Gastroesophageal sphincter (tissue), 4 donors: ENCODE measurements at regions not wholly inside any gene's neighbourhood (a gene's known extent, or its start where the extent isn't known, plus 50 kb on each side); places are given as distances from the start of the nearest gene placed in this dataset.

Source experiments
- ATAC-seq: fragments of 150-250 bp; one replicate; pipeline ENCODE4 v1.9.1; 2016; ENCODE audit warnings: mild to moderate bottlenecking, moderate library complexity
- H3K27ac ChIP-seq, 4 donors: fragments of 200-600 bp; sonication (generic) in 3 of 4; 1 replicate in 3 of 4; 2 replicates in 1 of 4; pipeline ENCODE4 v1.5.1; 2016 to 2019
- H3K27me3 ChIP-seq: fragments of 200-600 bp; sonication (generic); one replicate; pipeline ENCODE4 v1.5.1; 2019
- H3K36me3 ChIP-seq, 2 donors: fragments of 200-600 bp; sonication (generic); one replicate each; pipeline ENCODE4 v1.5.1; 2019; ENCODE audit warnings: control low read depth in 1 of 2
- H3K4me1 ChIP-seq, 3 donors: fragments of 200-600 bp; sonication (generic); 1 replicate in 2 of 3; 2 replicates in 1 of 3; pipeline ENCODE4 v1.5.1; 2016 to 2019; ENCODE audit warnings: control low read depth in 2 of 3
- H3K4me3 ChIP-seq, 2 donors: fragments of 200-600 bp; sonication (generic); one replicate each; pipeline ENCODE4 v1.5.1; 2019; ENCODE audit warnings: mild to moderate bottlenecking in 1 of 2, moderate library complexity in 1 of 2
- H3K9me3 ChIP-seq, 3 donors: fragments of 200-600 bp; sonication (generic); one replicate each; pipeline ENCODE4 v1.5.1; 2017 to 2019; ENCODE audit warnings: control low read depth in 2 of 3
- CTCF ChIP-seq, 4 experiments: fragments of 200-600 bp in 2 of 4; fragments of 450-650 bp in 2 of 4; sonication (generic) in 1 of 4; IDR thresholded peaks; one replicate each; pipeline ENCODE4 v1.5.1; 2017 to 2019; ENCODE audit warnings: antibody characterized with exemption in 4 of 4, mild to moderate bottlenecking in 2 of 4, moderate library complexity in 2 of 4
- EP300 ChIP-seq: sonication (generic); formaldehyde crosslinking; IDR thresholded peaks from one replicate; pipeline ENCODE4 v1.6.1; 2017; ENCODE audit warnings: antibody characterized with exemption, mild to moderate bottlenecking
- POLR2A ChIP-seq, 2 donors: fragments of 450-650 bp; IDR thresholded peaks; one replicate each; pipeline ENCODE4 v1.6.1; 2017; ENCODE audit warnings: antibody characterized with exemption in 2 of 2, mild to moderate bottlenecking in 2 of 2, moderate library complexity in 1 of 2
- POLR2AphosphoS5 ChIP-seq: sonication (generic); formaldehyde crosslinking; IDR thresholded peaks from one replicate; pipeline ENCODE4 v1.6.1; 2017; ENCODE audit warnings: antibody characterized with exemption
- WGBS, 2 donors: methylation state at CpG; one replicate each; pipeline ENCODE4 v1.1.5; 2018; ENCODE audit warnings: low coverage in 1 of 2; 5-methylcytosine and 5-hydroxymethylcytosine counted together

- TF ChIP-seq POLR2AphosphoS5 (no peak), POLR2A (IDR thresholded peaks at IDR 0.05) (no peak), EP300 (no peak), CTCF (IDR thresholded peaks at IDR 0.05) (no peak)
- H3K9me3 ChIP-seq, result peaks cover 0 to 12% (median 0%) of the 10 kb centered on the region in 3 donors
- no peak overlapping the region for H3K4me3 ChIP-seq
- ATAC-seq, result no peak
- no peaks in the 10 kb centered on the region for H3K36me3 ChIP-seq
- no peaks in the 10 kb centered on the region for H3K4me1 ChIP-seq
- no peak overlapping the region for H3K27ac ChIP-seq
- 90% methylated on average over 4 to 7 of the region's 10 CpGs for WGBS, 2 donors
- peaks cover 12% of the 10 kb centered on the region for H3K27me3 ChIP-seq
Measured at GRCh38 chr22:47691152-47691895, 928.9 kb downstream of the TBC1D22A start.

- no peak for TF ChIP-seq POLR2A (IDR thresholded peaks at IDR 0.05)
- TF ChIP-seq CTCF (IDR thresholded peaks at IDR 0.05), result no peak
- no peak for ATAC-seq
- no peak overlapping the region for H3K27ac ChIP-seq
- no peak overlapping the region for H3K4me3 ChIP-seq
- WGBS, 2 donors, result 62% methylated on average over 2 of the region's 4 CpGs; no CpG with 5 or more reads in 1 of the 2 donors
- H3K9me3 ChIP-seq, result peaks cover 0 to 12% (median 0%) of the 10 kb centered on the region in 3 donors
- H3K36me3 ChIP-seq, result no peaks in the 10 kb centered on the region
- no peaks in the 10 kb centered on the region for H3K4me1 ChIP-seq
- H3K27me3 ChIP-seq, result peaks cover 16% of the 10 kb centered on the region
Measured at GRCh38 chr22:47690586-47690985, 928.1 kb downstream of the TBC1D22A start.

- no peak for ATAC-seq
- H3K4me1 ChIP-seq, result no peaks in the 10 kb centered on the region
- H3K4me3 ChIP-seq, result no peak overlapping the region
- WGBS, 2 donors, result no CpG with 5 or more reads among the region's 2 CpGs
- H3K36me3 ChIP-seq, result no peaks in the 10 kb centered on the region
- peaks cover 17% of the 10 kb centered on the region for H3K27me3 ChIP-seq
- peaks cover 0 to 15% (median 0%) of the 10 kb centered on the region in 3 donors for H3K9me3 ChIP-seq
- no peak overlapping the region for H3K27ac ChIP-seq
- TF ChIP-seq EP300 (no peak), CTCF (IDR thresholded peaks at IDR 0.05) (no peak), POLR2A (IDR thresholded peaks at IDR 0.05) (no peak), POLR2AphosphoS5 (no peak)
Measured at GRCh38 chr22:47690166-47690565, 927.7 kb downstream of the TBC1D22A start.

GRCh38 chr22:47687776-47688175 lies 925.3 kb downstream of the TBC1D22A start:
- no peak for ATAC-seq
- Histone ChIP-seq H3K36me3 (no peaks in the 10 kb centered on the region), H3K4me3 (no peak overlapping the region), H3K27me3 (peaks cover 10% of the 10 kb centered on the region), H3K9me3 (peaks cover 0 to 37% (median 0%) of the 10 kb centered on the region in 3 donors), H3K4me1 (no peaks in the 10 kb centered on the region), H3K27ac (no peak overlapping the region)
- no peak for TF ChIP-seq CTCF (IDR thresholded peaks at IDR 0.05)
- no peak for TF ChIP-seq POLR2AphosphoS5
- no peak for TF ChIP-seq POLR2A (IDR thresholded peaks at IDR 0.05)
- TF ChIP-seq EP300, result no peak
- 55 to 82% methylated on average over 3 to 4 of the region's 4 CpGs for WGBS, 2 donors

- no peak for ATAC-seq
- no peaks in the 10 kb centered on the region for H3K36me3 ChIP-seq
- H3K27ac ChIP-seq, result no peak overlapping the region
- no peaks in the 10 kb centered on the region for H3K4me1 ChIP-seq
- peaks cover 0 to 42% (median 0%) of the 10 kb centered on the region in 3 donors for H3K9me3 ChIP-seq
- TF ChIP-seq POLR2AphosphoS5 (no peak), CTCF (IDR thresholded peaks at IDR 0.05) (no peak), EP300 (no peak), POLR2A (IDR thresholded peaks at IDR 0.05) (no peak)
- 79 to 81% methylated on average over 4 to 5 of the region's 5 CpGs for WGBS, 2 donors
- H3K27me3 ChIP-seq, result peaks cover 12% of the 10 kb centered on the region
- H3K4me3 ChIP-seq, result no peak overlapping the region
Measured at GRCh38 chr22:47687346-47687655, 924.9 kb downstream of the TBC1D22A start.
